Fibroblast of upper back skin (primary cell): ENCODE measurements at regions not wholly inside any gene's neighbourhood (a gene's known extent, or its start where the extent isn't known, plus 50 kb on each side); places are given as distances from the start of the nearest gene placed in this dataset.
"Not testable (repeated sequence)": the region's sequence is repeated elsewhere in the genome, so short reads cannot be mapped to it uniquely, and the experiment has no call there.

ENCODE experiments used
- DNase-seq: peaks from one replicate; pipeline ENCODE4 v3.0.0-alpha.2; 2013

DNA sequence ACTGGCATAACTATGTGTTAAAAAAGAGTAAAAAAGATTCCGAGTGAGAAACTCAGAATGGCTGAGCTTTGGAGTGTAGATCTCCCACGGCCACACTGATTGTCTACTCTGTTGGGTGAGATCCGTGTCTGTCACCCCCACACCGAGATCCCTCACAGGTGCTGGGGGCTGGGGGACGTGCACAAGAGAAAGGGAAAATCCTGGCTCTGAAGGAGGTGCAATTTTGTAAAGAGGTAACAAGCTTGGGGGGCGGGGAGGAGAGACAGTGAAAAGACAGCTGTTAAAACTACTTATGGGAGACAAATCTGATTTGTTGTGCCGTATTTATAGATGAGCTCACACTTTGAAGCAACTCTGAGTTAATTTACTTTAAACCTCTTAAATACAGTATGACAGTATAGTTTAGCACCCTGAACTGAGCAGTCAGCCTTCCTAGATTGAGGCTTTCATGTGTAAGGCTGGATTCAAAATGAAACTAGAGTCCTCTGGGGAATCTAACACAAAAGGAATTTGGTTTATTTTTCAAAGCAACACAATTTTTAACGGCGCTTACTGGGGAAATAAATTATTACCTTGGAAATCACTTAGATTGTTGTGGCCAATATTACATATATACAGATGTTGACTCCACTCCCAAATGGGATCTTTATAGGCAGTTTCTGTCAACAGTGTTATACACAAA lies 167.4 kb upstream of the RGS6 start:
- DNase-seq = no peak

DNA sequence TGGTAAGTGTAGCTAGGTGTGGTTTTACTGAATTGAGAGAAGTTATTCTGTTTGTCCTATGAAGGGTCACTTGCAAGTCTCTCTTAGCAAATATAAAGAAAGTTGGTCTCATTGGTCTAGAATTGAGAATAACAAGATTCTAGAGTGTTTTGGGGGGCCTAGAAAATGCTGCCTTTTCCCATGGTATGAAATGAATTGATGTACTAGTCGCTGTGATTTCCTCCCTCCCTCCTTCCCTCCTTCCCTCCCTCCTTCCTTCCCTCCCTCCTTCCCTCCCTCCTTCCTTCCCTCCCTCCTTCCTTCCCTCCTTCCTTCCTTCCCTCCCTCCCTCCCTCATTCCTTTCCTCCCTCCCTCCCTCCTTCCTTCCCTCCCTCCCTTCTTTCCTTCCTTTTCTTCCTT lies 166.7 kb upstream of the RGS6 start:
- no peak for DNase-seq

DNA sequence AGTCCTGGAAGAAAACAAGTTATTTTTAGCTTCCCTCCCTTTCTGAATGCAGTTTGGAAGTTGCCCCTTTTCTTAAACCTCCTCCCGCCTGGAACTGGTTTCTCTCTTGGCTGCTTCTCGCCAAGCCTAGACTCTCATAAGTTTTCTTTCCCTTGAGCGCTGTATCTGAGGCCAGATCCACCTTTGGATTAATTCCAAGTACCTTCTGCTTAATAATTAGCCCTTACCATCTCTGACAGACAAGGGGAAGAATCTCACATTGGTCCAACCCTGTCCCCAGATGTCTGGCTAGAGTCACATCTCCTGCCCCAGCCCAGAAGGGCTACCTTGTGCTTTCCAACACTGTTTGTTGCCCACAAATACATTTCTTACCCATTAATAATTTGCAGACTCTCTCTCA lies 161.8 kb upstream of the RGS6 start:
- no peak for DNase-seq

DNA sequence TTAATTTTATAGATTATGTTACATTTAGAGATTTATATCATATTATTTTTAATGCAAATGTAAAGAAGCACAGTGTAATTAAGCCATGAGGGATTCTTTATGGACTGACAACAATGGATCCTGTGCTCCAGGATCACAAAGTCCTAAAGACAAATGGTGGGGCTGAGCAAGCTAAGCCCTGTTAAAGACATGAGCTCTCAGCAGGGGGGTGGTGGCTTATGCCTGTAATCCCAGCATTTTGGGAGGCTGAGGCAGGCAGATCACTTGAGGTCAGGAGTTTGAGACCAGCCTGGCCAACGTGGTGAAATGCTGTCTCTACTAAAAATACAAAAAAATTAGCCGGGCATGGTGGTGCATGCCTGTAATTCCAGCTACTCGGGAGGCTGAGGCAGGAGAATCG lies 160.8 kb upstream of the RGS6 start:
- DNase-seq = not testable (repeated sequence)

DNA sequence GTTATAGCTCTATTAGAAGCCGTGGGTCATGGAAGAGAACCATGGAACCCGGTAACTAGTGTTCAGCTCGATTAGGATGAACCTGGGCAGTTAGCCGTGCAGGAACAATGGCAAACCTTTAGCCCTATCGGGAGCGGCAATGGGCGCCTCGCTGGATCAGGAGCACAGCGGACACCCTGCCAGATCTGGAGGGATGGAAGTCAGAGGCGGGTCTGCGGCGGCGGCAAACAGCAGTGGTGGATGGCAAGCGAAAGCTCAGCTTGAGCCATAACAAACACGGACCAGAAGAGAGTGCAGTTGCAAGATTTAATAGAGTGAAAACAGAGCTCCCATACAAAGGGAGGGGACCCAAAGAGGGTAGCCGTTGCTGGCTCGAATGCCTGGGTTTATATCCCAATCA lies 160.2 kb upstream of the RGS6 start:
- not testable (repeated sequence) for DNase-seq

DNA sequence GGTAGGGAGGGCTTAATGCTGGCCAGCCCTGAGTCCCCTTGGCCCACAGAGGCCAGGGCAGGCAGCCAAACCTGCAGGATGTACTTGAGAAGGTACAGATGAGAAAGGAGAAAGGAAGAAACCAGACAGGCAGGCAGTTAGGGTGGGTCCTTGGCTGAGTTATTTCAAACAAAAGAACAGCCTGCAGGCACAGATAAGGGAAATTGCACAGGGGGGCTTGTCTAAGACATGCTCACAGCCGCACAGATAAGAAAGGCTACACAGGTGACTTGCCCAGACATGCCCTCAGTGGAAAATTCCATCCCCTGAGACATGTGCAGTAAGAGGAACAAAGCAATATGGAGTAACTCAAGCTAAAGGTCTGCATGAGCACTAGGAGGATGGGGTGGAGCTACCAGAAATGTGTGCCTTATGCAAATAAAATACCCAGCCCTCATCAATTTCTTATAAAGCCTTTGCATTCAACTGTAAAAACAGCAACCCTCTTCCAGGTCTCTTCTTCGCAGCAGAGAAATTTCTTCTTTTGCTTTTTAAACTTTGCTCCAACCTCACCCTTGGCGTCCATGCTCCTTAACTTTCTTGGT lies 158.2 kb upstream of the RGS6 start:
- DNase-seq = no peak

DNA sequence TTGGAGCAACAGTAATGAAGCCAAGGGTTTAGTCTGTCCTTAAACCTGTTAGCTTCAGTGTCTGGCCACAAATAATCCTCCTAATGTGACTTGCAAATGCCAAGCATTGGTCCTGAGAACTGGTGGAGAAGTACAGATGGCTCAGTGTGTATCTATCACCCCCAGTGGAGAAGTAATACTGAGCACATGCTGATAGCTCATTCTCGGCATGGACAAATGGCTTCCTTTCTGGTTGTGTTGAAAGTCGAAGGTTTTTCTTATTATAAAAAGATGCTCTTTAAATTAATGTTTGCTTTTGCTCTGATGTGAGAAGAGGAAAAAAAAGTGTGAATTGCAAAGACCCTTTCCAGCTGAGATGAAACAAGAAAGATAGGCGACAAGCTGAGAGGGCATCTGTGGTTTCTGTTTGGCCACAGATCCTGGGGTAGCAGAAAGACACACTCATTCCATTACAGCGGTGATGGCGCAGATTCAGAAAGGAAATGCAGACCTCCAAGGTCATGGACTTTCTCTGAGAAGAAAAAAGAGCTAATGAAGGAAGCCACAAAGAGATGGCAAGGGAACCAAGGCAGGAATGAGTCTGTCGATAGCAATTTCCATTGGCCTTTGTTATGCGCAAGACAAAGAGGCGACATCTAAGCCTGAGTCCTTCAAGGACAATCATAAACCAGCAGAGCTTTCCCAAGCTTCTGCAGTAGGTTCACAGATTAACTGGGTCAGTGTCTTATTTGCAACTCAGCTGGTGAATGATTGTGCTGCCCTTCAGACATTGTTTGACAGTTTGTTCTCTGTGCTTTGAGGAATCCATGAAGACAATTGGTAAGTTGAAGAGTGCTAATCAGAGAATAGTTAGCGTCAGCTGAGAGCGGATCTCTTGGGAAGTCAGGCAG lies 155.5 kb upstream of the RGS6 start:
- peak; percentile 25 for DNase-seq

DNA sequence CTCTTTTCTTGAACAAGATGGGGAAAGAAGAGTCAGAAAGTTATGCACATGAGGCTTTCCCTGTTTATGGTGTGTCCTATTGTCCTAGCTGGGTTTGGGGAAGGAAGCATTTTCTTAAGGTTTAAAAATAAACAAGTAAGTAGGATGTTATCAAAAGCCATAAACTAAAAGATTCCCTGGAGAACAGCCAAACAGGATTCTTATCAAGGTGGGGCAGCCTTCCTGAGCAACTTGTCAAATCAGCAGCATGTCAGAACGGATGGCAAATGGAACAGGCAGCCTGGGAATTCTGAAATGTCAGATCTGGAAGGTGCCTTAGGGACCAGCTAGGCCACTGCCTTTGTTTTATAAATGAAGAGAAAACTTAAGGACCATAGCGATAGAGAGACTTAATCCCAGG lies 152.2 kb upstream of the RGS6 start:
- no peak for DNase-seq

DNA sequence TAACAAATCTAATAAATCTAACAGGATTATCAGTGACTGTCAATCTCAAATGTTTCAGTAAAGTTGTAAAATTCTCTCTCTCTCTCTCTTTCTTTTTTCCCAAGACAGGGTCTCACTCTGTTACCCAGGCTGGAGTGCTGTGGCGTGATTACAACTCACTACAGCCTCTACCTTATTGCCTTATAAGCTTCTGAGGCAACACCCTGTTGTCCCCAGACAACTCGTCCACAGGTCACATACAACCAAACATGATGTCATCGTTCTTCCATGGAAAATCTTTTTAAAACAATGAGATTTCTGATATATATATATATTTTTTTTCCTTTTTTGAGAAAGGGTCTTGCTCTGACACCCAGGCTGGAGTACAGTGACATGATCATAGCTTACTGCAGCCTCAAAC lies 151.4 kb upstream of the RGS6 start:
- DNase-seq = no peak

DNA sequence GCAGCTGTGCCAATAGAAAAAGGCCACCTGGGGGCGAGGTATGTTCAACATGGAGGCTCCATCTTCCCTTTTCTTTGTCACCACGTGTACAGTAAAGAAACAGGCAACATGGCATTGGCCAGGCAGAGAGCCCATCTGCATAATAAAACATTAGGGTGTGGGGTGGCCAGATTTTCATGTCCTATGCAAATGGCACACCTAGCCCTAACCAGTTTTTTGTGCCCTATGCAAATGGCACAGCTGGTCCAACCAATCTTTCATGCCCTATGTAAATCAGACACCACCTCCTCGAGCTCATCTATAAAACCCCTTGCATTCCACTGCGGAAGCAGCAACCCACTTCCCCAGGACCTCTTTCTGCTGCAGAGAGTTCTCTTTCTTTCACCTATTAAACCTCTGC lies 149.1 kb upstream of the RGS6 start:
- DNase-seq = no peak

DNA sequence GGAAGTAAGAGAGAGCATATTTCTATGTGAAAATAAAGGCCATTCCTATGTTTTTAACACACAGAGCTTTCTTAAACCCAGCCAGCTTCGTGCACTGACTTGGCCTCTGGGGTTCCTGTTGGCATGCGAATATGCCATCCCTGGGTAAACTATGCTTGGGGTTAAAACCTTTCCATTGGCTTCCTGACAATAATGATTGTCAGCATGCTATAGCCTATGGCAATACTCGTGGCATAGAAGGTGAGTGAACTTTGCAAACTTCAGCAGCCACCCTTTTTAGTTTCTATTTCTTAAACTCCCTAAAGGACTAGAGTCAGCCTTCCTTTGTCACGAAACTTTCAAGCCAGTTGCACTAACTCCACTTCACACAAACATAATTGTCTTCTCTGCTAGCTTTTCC lies 148.4 kb upstream of the RGS6 start:
- DNase-seq = no peak

DNA sequence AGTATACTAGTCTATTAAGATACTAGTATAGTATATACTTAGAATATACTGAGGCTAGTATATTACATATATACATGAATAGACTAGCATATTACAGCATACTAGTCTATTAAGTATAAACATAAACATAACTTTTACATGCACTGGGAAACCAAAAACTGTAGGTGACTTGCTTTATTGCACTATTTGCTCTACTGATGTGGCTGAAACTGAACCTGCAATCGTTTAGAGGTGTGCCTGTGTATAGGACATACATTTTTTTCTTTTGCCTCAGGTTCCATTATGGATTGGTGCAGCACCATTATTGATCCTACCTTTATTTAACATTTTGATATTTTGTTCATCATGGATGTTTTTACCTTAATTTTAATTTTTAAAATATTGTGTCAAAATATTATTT lies 143.2 kb upstream of the RGS6 start:
- DNase-seq = no peak

DNA sequence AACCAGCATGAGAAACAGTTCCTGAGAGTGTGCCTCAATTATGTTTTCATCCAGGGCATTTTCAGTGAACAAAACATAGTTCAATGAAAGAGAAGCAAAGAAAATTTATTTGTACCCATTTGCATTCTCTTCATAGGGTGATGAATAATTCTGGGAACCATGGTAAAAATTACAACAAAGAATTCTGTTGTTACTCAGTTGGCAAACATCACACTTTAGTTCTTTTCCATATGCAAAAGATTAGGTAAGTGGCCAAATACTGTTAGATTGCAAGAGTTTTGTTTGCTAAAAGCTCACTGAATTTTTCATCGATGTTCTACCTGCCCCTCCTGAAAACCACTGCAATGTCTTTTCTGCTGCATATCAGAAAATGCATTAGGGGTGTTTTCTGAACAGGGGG lies 132.4 kb upstream of the RGS6 start:
- no peak for DNase-seq

DNA sequence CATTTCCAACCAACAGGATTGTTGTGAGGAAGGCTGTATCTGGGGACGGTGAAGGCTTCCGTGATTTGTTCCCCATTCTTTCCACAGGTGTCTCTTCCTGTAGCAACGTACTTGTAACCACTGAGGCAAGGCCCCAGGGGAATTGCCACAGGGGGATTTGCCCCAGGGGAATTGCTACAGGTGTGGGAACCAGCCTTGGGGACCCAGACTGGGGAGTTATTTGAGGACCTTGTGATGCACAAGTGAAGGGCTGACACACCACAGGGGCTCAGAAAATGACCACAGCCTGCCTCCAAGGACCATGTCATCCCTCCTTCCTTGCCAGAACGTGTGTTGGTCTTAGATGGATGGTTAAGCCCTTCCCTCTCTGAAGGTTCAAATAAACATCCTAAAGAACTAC lies 131.4 kb upstream of the RGS6 start:
- DNase-seq = no peak

DNA sequence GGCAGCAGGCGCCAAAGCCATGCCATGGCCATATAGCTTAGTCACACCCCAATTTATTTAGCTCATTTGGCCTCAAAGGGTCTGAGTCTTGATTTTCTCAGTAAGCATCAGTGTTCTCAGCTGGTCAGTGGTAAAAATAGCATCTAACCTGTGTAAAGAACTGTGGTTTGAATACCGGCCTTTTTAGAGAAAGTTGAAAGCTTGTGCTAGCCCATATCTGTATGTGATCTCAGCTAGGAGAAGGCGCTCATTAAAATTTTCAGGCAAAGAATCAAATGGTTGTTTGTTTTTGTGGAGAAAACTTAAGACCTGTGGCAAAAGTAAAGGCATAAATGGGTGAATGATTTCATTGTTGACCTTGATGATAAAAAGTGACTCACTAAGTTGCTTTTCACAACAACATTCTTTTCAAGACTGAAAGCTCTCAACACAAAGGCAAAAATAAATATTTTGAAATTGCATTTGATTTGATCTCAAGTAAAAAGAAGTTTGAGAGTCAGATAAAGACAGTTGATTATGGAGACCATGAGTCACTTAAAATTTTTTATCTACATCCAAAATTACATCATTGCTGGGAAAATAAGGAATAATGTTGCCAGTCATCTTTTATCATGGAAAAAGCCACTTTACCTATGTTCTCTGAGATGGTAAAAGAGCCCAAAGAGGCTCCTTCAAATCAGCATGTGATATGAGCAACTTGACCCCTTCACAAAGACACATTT lies 128.5 kb upstream of the RGS6 start:
- no peak for DNase-seq

DNA sequence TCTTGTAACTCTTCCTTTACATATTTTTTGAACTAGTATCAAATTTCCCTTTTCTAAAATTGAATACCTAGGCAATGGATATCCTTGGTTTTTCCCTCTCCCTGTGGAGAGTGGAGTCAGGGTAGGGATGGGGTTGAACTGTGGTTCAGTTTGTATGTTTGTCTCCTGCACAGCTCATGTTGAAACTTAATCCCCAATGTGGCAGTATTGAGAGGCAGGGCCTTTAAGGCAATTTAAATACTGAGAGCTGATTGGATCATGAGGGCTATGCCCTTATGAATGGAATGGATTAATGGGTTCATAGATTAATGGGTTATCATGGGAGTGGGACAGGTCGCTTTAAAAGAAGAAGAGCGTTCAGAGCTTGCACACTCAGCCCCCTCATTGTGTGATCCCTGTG lies 127.2 kb upstream of the RGS6 start:
- no peak for DNase-seq

DNA sequence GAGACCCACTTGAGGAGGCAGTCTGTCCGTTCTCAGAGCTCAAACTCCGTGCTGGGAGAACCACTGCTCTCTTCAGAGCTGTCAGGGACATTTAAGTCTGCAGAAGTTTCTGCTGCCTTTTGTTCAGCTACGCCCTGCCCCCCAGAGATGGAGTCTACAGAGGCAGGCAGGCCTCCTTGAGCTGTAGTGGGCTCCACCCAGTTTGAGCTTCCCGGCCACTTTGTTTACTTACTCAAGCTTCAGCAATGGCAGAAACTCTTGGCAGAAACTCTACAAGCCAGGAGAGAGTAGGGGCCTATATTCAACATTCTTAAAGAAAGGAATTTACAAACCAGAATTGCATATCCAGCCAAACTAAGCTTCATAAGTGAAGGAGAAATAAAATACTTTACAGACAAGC lies 125.2 kb upstream of the RGS6 start:
- not testable (repeated sequence) for DNase-seq

DNA sequence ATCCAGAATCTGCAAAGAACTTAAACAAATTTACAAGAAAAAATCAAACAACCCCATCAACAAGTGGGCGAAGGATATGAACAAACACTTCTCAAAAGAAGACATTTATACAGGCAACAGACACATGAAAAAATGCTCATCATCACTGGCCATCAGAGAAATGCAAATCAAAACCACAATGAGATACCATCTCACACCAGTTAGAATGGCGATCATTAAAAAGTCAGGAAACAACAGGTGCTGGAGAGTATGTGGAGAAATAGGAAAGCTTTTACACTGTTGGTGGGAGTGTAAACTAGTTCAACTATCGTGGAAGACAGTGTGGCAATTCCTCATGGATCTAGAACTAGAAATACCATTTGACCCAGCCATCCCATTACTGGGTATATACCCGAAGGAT lies 121.4 kb upstream of the RGS6 start:
- DNase-seq = not testable (repeated sequence)

DNA sequence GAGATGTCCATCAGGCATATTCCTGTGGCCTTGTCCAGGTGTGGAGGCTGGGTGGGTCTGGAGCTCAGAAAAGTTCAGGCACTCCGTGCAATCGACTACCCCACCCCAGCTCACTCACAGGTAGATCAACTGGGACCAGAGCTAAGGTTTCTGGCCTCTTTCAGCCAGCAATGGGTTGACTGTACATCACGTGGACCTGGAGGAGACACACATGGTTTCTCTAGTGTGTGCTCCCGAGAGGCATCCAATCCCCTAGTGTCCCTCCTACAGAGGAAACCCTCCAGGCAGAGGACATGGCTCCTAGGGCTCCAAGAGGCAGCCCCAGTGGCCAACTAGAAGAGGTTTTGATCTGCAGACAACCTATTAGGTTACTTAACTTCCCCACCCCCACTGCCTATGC lies 119.5 kb upstream of the RGS6 start:
- DNase-seq = no peak

DNA sequence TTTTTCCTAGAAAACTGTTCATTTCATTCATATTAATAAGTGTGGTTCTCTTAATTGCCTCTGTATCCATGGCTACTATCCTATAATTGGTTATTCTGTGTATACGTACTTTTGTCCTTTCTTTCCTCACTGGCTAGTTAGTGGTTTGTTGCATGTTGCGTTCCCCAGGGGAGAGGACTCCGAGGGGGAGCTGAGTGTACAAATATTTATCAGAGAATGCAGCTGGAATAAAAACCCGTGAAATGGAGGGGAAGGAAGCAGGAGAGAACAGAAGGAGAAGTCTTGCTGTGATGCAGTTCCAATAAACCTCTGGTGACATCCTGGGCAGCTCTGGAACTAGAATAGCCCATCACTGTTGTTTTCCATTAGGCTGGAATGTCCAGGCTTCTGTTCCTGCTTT lies 117.1 kb upstream of the RGS6 start:
- no peak for DNase-seq

DNA sequence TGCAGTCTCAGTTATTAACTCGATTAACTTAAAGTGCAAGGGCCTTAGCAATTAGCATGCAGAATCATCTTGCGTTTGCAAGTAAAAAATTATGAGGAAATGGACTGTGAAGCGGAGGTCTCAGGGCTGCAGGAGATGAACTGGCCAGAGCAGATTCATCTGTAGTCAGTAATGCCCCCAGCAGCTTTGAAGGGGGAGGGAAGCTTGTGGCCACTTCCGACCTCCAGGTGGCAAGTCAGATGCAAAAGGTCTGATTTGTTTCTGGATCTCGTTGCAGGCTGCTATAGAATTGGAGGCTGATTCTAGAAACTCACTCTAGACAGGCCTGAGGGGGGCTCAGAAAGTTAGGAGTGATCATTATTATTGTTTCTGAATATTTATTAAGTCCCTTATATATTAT lies 107.4 kb upstream of the RGS6 start:
- DNase-seq = no peak

DNA sequence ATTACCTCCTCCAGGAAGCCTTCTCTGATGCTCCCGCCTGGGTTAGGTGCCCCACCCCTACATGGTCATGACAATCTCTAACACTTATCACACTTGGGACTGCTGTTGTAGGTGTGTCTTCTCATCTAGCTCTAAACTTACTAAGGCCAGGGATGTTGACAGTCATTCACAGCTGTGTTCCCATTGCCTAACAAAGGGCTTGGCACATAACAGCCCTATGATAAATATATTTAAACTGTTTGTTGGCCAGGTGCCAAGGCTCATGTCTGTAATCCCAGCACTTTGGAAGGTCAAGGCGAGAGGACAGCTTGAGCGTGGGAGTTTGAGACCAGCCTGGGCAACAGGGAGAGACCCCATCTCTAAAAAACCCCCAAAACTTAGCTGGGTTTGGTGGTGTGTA lies 98.8 kb upstream of the RGS6 start:
- no peak for DNase-seq
